ENCODE measurements at regions not wholly inside any gene's neighbourhood (a gene's known extent, or its start where the extent isn't known, plus 50 kb on each side); places are given as distances from the start of the nearest gene placed in this dataset.

GRCh38 chrX:124524852-124525251, 178.5 kb downstream of the SH2D1A start:
- DNase-seq (ENCODE audit: low spot score) = no peak

- no peak for DNase-seq (ENCODE audit: low spot score)
Observed at GRCh38 chrX:124529786-124530185, 183.4 kb downstream of the SH2D1A start.

GRCh38 chrX:124530803-124531202, 184.4 kb downstream of the SH2D1A start:
- peak; percentile 7 for DNase-seq (ENCODE audit: low spot score)

- DNase-seq (ENCODE audit: low spot score) = no peak
Observed at GRCh38 chrX:124534536-124534935, 188.2 kb downstream of the SH2D1A start.

GRCh38 chrX:124540474-124540873, 194.1 kb downstream of the SH2D1A start:
- no peak for DNase-seq (ENCODE audit: low spot score)

GRCh38 chrX:124548571-124548970, 202.2 kb downstream of the SH2D1A start:
- DNase-seq (ENCODE audit: low spot score) = no peak

- DNase-seq (ENCODE audit: low spot score) = no peak
Observed at GRCh38 chrX:124555036-124555595, 208.8 kb downstream of the SH2D1A start.

GRCh38 chrX:124557976-124558375, 211.6 kb downstream of the SH2D1A start:
- DNase-seq (ENCODE audit: low spot score) = no peak

- no peak for DNase-seq (ENCODE audit: low spot score)
Observed at GRCh38 chrX:124573468-124573867, 227.1 kb downstream of the SH2D1A start.

- no peak for DNase-seq (ENCODE audit: low spot score)
Observed at GRCh38 chrX:124592744-124593143, 246.4 kb downstream of the SH2D1A start.

- DNase-seq (ENCODE audit: low spot score) = no peak
Observed at GRCh38 chrX:124594017-124594651, 247.8 kb downstream of the SH2D1A start.

GRCh38 chrX:124605511-124605910, 259.1 kb downstream of the SH2D1A start:
- no peak for DNase-seq (ENCODE audit: low spot score)

GRCh38 chrX:124606724-124607123, 260.4 kb downstream of the SH2D1A start:
- DNase-seq (ENCODE audit: low spot score) = no peak

- no peak for DNase-seq (ENCODE audit: low spot score)
Observed at GRCh38 chrX:124619710-124620109, 273.3 kb downstream of the SH2D1A start.

GRCh38 chrX:124634363-124634762, 288.0 kb downstream of the SH2D1A start:
- no peak for DNase-seq (ENCODE audit: low spot score)

GRCh38 chrX:124641737-124642491, 295.6 kb downstream of the SH2D1A start:
- no peak for DNase-seq (ENCODE audit: low spot score)

- no peak for DNase-seq (ENCODE audit: low spot score)
Observed at GRCh38 chrX:124646403-124646802, 300.0 kb downstream of the SH2D1A start.

GRCh38 chrX:124651031-124651430, 304.7 kb downstream of the SH2D1A start:
- DNase-seq (ENCODE audit: low spot score) = no peak

- no peak for DNase-seq (ENCODE audit: low spot score)
Observed at GRCh38 chrX:124665621-124666400, 319.4 kb downstream of the SH2D1A start.

- DNase-seq (ENCODE audit: low spot score) = no peak
Observed at GRCh38 chrX:124679199-124679598, 332.8 kb downstream of the SH2D1A start.

GRCh38 chrX:124680287-124680686, 333.9 kb downstream of the SH2D1A start:
- no peak for DNase-seq (ENCODE audit: low spot score)

GRCh38 chrX:124690495-124690894, 344.1 kb downstream of the SH2D1A start:
- no peak for DNase-seq (ENCODE audit: low spot score)

- no peak for DNase-seq (ENCODE audit: low spot score)
Observed at GRCh38 chrX:124699876-124700275, 353.5 kb downstream of the SH2D1A start.
